Suprapubic skin (tissue), 4 donors: ENCODE measurements at regions not wholly inside any gene's neighbourhood (a gene's known extent, or its start where the extent isn't known, plus 50 kb on each side); places are given as distances from the start of the nearest gene placed in this dataset.

Experiments used
- DNase-seq, 2 donors: peaks; one replicate each; pipeline ENCODE4 v3.0.0-alpha.2; 2019; ENCODE audit warnings: low spot score in 2 of 2
- H3K27ac ChIP-seq: fragments of 200-600 bp; sonication (generic); one replicate; pipeline ENCODE4 v1.5.1; 2019
- H3K27me3 ChIP-seq: fragments of 200-600 bp; sonication (generic); one replicate; pipeline ENCODE4 v1.5.1; 2019
- H3K36me3 ChIP-seq: fragments of 200-600 bp; sonication (generic); one replicate; pipeline ENCODE4 v1.5.1; 2019
- H3K4me1 ChIP-seq: fragments of 200-600 bp; sonication (generic); one replicate; pipeline ENCODE4 v1.5.1; 2019
- H3K4me3 ChIP-seq: fragments of 200-600 bp; sonication (generic); one replicate; pipeline ENCODE4 v1.5.1; 2019; ENCODE audit warnings: mild to moderate bottlenecking
- H3K9me3 ChIP-seq: fragments of 200-600 bp; sonication (generic); one replicate; pipeline ENCODE4 v1.5.1; 2019
- CTCF ChIP-seq, 2 donors: fragments of 200-600 bp in 1 of 2; fragments of 450-650 bp in 1 of 2; sonication (generic) in 1 of 2; IDR thresholded peaks; one replicate each; pipeline ENCODE4 v1.5.1; 2016 to 2019; ENCODE audit warnings: antibody characterized with exemption in 2 of 2, mild to moderate bottlenecking in 1 of 2, moderate library complexity in 1 of 2
- EP300 ChIP-seq: sonication (generic); formaldehyde crosslinking; IDR thresholded peaks from one replicate; pipeline ENCODE4 v1.6.1; 2017; ENCODE audit warnings: antibody characterized with exemption
- POLR2A ChIP-seq, 2 donors: fragments of 450-650 bp; IDR thresholded peaks; one replicate each; pipeline ENCODE4 v1.6.1; 2017; ENCODE audit warnings: antibody characterized with exemption in 2 of 2, mild to moderate bottlenecking in 2 of 2, moderate library complexity in 2 of 2
- POLR2AphosphoS5 ChIP-seq, 3 donors: sonication (generic); formaldehyde crosslinking; IDR thresholded peaks; one replicate each; pipeline ENCODE4 v1.6.1; 2017; ENCODE audit warnings: antibody characterized with exemption in 3 of 3
- WGBS: methylation state at CpG from one replicate; pipeline ENCODE4 v1.1.5; 2018; 5-methylcytosine and 5-hydroxymethylcytosine counted together

- no peaks in the 10 kb centered on the region for H3K9me3 ChIP-seq
- no peak overlapping the region for H3K4me3 ChIP-seq
- no peaks in the 10 kb centered on the region for H3K36me3 ChIP-seq
- 97% methylated on average over 1 of the region's 1 CpG for WGBS
- TF ChIP-seq POLR2AphosphoS5 (IDR thresholded peaks at IDR 0.05): no peak
- no peak for TF ChIP-seq POLR2A (IDR thresholded peaks at IDR 0.05)
- no peak for TF ChIP-seq EP300
- no peak for TF ChIP-seq CTCF (IDR thresholded peaks at IDR 0.05)
- H3K27me3 ChIP-seq: no peaks in the 10 kb centered on the region
- H3K4me1 ChIP-seq: no peaks in the 10 kb centered on the region
- no peak overlapping the region for H3K27ac ChIP-seq
- DNase-seq: no peak
These were observed 610.9 kb downstream of the LRRIQ3 start for GRCh38 chr1:73587080-73587479.

- no peaks in the 10 kb centered on the region for H3K27me3 ChIP-seq
- no peaks in the 10 kb centered on the region for H3K9me3 ChIP-seq
- DNase-seq: no peak
- 100% methylated on average over 1 of the region's 1 CpG for WGBS
- H3K4me1 ChIP-seq: no peaks in the 10 kb centered on the region
- no peak for TF ChIP-seq POLR2AphosphoS5 (IDR thresholded peaks at IDR 0.05)
- no peak for TF ChIP-seq POLR2A (IDR thresholded peaks at IDR 0.05)
- TF ChIP-seq CTCF (IDR thresholded peaks at IDR 0.05): no peak
- no peak for TF ChIP-seq EP300
- H3K36me3 ChIP-seq: no peaks in the 10 kb centered on the region
- H3K27ac ChIP-seq: no peak overlapping the region
- H3K4me3 ChIP-seq: no peak overlapping the region
These were observed 620.8 kb downstream of the LRRIQ3 start for GRCh38 chr1:73577206-73577605.

GRCh38 chr1:73576083-73576482, 621.9 kb downstream of the LRRIQ3 start:
- no peak overlapping the region for H3K27ac ChIP-seq
- 67% methylated on average over 2 of the region's 2 CpGs for WGBS
- H3K27me3 ChIP-seq: no peaks in the 10 kb centered on the region
- no peaks in the 10 kb centered on the region for H3K36me3 ChIP-seq
- H3K9me3 ChIP-seq: no peaks in the 10 kb centered on the region
- H3K4me3 ChIP-seq: no peak overlapping the region
- H3K4me1 ChIP-seq: no peaks in the 10 kb centered on the region
- TF ChIP-seq CTCF (IDR thresholded peaks at IDR 0.05) (no peak), POLR2A (IDR thresholded peaks at IDR 0.05) (no peak), EP300 (no peak), POLR2AphosphoS5 (IDR thresholded peaks at IDR 0.05) (no peak)
- DNase-seq: no peak

- DNase-seq: no peak
- no peaks in the 10 kb centered on the region for H3K27me3 ChIP-seq
- no peak overlapping the region for H3K4me3 ChIP-seq
- H3K27ac ChIP-seq: no peak overlapping the region
- TF ChIP-seq CTCF (IDR thresholded peaks at IDR 0.05): no peak
- no peak for TF ChIP-seq EP300
- no peak for TF ChIP-seq POLR2A (IDR thresholded peaks at IDR 0.05)
- no peak for TF ChIP-seq POLR2AphosphoS5 (IDR thresholded peaks at IDR 0.05)
- WGBS: 49% methylated on average over 4 of the region's 4 CpGs
- H3K36me3 ChIP-seq: no peaks in the 10 kb centered on the region
- H3K9me3 ChIP-seq: no peaks in the 10 kb centered on the region
- H3K4me1 ChIP-seq: no peaks in the 10 kb centered on the region
These were observed 633.7 kb downstream of the LRRIQ3 start for GRCh38 chr1:73564294-73564693.

- Histone ChIP-seq H3K36me3 (no peaks in the 10 kb centered on the region), H3K9me3 (no peaks in the 10 kb centered on the region), H3K27me3 (no peaks in the 10 kb centered on the region), H3K4me1 (no peaks in the 10 kb centered on the region), H3K4me3 (no peak overlapping the region), H3K27ac (no peak overlapping the region)
- DNase-seq: no peak
- no peak for TF ChIP-seq EP300
- no peak for TF ChIP-seq POLR2A (IDR thresholded peaks at IDR 0.05)
- TF ChIP-seq POLR2AphosphoS5 (IDR thresholded peaks at IDR 0.05): no peak
- TF ChIP-seq CTCF (IDR thresholded peaks at IDR 0.05): no peak
These were observed 641.7 kb downstream of the LRRIQ3 start for GRCh38 chr1:73556270-73556669.
